Sciatic nerve (tissue), 2 donors: ENCODE measurements at regions not wholly inside any gene's neighbourhood (a gene's known extent, or its start where the extent isn't known, plus 50 kb on each side); places are given as distances from the start of the nearest gene placed in this dataset.

Experiments
- ATAC-seq: fragments of 200-7000 bp; cut with Tn5 transposase; one replicate; pipeline ENCODE4 v1.9.1; 2020; ENCODE audit warnings: mild to moderate bottlenecking, moderate library complexity
- DNase-seq: peaks from one replicate; pipeline ENCODE4 v3.0.0-alpha.2; 2020; ENCODE audit warnings: low spot score
- intact Hi-C: fragments of 100-400 bp; cut with DNase I; formaldehyde crosslinking; loops from one replicate; pipeline ENCODE4 v1.14.2; 2022
- donor health status: DM: no; HTN: no; CAD: no.
- donor health status: DM: no; HTN: no; CAD: no.

GRCh38 chr4:41380511-41381157 lies 123.9 kb downstream of the UCHL1 start:
- DNase-seq (no peak), ATAC-seq (no peak)
- intact Hi-C loops: no loop called here

GRCh38 chr4:41381384-41381783 lies 124.7 kb downstream of the UCHL1 start:
- no peak for DNase-seq
- intact Hi-C loops: no loop called here
- ATAC-seq: no peak

DNA sequence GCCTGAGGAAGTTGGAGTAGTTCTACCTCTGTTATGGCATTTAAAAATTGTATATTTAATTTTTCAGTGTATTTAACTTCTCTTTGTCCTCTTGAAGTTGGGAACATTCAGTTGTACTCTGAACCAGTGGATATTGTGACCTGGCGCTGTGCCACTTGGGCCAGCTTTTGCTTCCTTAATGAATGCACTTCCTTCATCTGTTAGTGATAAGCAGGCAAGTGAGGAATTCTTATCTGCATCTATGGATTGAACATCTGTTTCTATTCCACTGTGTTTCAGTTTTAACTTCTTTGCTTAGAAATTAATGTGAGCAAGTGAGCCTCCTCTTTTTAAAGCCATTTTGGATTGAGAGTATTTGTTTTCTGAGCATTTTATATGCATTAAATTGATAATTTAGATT lies 128.3 kb downstream of the UCHL1 start:
- peak; percentile 81 for DNase-seq
- ATAC-seq: peak; percentile 74
- intact Hi-C loops: no loop called here

DNA sequence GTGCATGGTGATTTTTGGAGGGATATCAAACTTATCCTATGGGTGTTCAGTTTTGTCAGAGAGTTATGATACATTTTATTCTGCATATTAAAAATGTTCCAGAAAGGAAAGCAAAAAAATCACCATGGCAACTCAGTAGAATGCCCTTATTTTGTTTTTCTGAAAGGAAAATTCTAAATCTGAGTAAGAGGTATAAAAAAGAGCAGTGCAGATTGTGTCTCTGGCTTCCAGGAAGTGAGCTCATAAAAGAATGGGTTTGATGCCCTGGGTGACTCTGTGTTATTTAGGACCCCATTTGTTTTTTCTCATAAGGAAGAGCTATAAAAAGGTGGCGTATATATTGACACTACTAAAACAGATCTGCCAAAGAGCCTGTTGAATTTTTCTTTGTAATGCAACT lies 128.8 kb downstream of the UCHL1 start:
- intact Hi-C loops: no loop called here
- ATAC-seq (no peak), DNase-seq (no peak)

GRCh38 chr4:41388080-41388479 lies 131.4 kb downstream of the UCHL1 start:
- intact Hi-C loops: no loop called here
- no peak for ATAC-seq

GRCh38 chr4:41389356-41389755 lies 132.6 kb downstream of the UCHL1 start:
- no peak for ATAC-seq
- DNase-seq: no peak
- intact Hi-C loops: no loop called here

More at GRCh38 chr4:41388080-41388479, 131.4 kb downstream of the UCHL1 start:
- no peak for DNase-seq

DNA sequence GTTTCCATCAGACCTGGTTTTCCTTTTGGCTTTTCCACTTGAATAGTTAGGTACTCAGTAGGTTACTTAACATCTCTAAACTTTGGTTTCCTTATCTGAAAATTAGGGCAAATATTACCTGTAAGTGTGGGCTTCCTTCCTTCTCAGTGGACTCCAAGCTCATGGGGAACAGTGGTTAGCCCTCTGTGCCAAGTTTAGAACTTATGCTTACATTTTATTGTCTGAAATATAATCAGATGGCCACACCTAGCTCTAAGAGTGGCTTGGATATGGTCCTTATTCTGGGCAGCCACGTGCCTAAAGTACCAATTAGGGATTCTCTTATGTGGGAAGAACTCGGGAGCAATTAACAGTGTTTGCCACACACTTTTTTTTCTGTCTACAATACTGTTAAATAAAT lies 133.9 kb downstream of the UCHL1 start:
- ATAC-seq (no peak), DNase-seq (no peak)
- intact Hi-C loops: no loop called here

DNA sequence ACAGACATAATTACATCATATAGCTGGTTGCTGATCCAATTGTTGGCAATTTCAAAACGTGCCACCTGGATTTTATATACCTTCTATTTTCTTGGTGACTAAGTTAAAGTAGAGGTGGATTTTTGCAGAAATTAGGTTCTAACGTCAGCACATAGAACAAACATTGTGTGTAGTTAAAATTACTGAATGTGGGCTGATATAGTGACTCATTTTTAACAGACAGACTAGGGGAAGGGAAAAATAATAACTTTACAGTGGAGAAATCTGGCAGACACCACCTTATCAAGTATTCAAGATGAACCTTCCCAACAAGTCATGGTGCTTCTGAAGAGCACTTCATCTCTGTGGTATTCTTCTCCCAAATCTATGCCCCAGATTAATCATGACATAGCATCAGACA lies 134.5 kb downstream of the UCHL1 start:
- no peak for ATAC-seq
- intact Hi-C loops: no loop called here
- DNase-seq: no peak

- ATAC-seq (no peak), DNase-seq (no peak)
- intact Hi-C loops: no loop called here
Measured at GRCh38 chr4:41394481-41394894, 137.8 kb downstream of the UCHL1 start.

GRCh38 chr4:41396214-41396613 lies 139.5 kb downstream of the UCHL1 start:
- no peak for ATAC-seq
- intact Hi-C loops: no loop called here
- no peak for DNase-seq

- no peak for ATAC-seq
- intact Hi-C loops: no loop called here
- DNase-seq: no peak
Measured at GRCh38 chr4:41396869-41397268, 140.1 kb downstream of the UCHL1 start.

- DNase-seq (no peak), ATAC-seq (no peak)
- intact Hi-C loops: no loop called here
Measured at GRCh38 chr4:41399231-41399630, 138.7 kb upstream of the LIMCH1 start.

DNA sequence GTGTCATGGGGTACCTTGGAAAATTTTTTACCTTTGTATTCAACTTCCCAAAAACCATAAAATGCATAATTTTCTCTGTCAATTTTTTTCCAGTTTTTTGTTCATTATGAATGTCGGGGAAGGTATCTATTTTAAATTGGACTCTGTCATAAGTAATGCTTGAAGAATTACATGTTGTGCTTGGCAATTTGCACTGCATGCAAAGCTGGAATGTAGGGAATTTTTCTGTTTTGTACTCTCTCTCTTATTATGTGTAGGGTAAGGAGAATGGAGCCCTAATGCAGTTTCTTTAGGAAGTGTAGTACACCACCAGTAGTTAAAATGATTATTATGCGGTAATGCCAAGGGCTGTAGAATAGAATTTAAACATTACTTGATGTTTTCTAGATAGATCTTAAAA lies 137.7 kb upstream of the LIMCH1 start:
- intact Hi-C loops: no loop called here
- ATAC-seq: no peak
- DNase-seq: no peak

- ATAC-seq: no peak
- DNase-seq: no peak
- intact Hi-C loops: no loop called here
Measured at GRCh38 chr4:41405464-41406112, 132.4 kb upstream of the LIMCH1 start.

GRCh38 chr4:41406113-41406516 lies 131.8 kb upstream of the LIMCH1 start:
- intact Hi-C loops: no loop called here
- DNase-seq: no peak

DNA sequence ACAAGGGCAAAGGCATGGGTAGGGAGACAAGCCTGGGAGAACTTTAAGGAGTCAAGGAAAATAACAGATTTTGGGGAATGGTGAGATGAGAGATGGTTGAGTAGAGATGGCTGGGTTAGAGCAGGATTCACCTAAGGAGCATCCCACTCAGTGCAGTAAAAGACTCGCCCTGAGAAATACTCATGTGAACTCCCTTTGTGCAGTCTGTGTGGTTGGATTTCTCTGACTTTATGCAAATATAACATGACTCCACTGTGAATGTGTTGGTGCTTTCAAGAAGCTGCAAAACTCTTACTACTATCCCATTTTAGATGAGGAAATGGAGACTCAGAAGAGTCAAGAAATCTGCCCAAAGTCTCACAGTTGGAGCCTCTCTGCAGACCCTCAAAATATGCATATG lies 129.8 kb upstream of the LIMCH1 start:
- no peak for DNase-seq
- ATAC-seq: no peak
- intact Hi-C loops: no loop called here

More at GRCh38 chr4:41406113-41406516, 131.8 kb upstream of the LIMCH1 start:
- no peak for ATAC-seq

GRCh38 chr4:41408859-41409593 lies 128.9 kb upstream of the LIMCH1 start:
- intact Hi-C loops: no loop called here
- no peak for DNase-seq
- no peak for ATAC-seq

GRCh38 chr4:41409594-41409895 lies 128.4 kb upstream of the LIMCH1 start:
- intact Hi-C loops: no loop called here
- no peak for DNase-seq
- no peak for ATAC-seq

DNA sequence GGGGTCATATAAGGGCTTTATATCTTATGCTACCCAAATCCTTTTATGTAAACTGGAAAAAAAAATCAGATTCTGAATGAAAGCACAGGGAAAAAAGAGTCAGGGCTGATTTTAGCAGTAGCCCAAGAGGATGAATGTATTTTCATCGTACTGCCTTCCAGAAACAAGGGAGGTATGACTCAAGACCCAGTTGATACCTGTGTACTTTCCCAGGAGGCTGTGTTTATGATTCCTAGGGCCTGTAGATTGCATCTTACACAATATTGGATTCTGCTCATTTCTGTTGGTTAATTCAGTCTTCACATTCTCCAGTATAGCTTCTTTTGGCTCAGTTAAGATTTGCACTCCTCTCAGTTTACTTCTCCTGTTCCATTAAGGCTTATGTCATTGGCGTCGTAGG lies 127.9 kb upstream of the LIMCH1 start:
- intact Hi-C loops: no loop called here
- ATAC-seq (no peak), DNase-seq (no peak)

GRCh38 chr4:41413670-41414411 lies 124.1 kb upstream of the LIMCH1 start:
- DNase-seq (no peak), ATAC-seq (no peak)
- intact Hi-C loops: no loop called here
